HEK293T (cell line): ENCODE measurements at regions not wholly inside any gene's neighbourhood (a gene's known extent, or its start where the extent isn't known, plus 50 kb on each side); places are given as distances from the start of the nearest gene placed in this dataset.
A peak's percentile ranks its signal among the peaks of the same experiment; 100 is the strongest.

Experiments used
- CTCF ChIA-PET: fragments of 350-600 bp; formaldehyde crosslinking; extraction: SDS; loops from one replicate; lab custom pipeline; 2021; ENCODE audit warnings: antibody characterized with exemption, inconsistent platforms; lab: Yijun Ruan, JAX
- POLR2A ChIA-PET: fragments of 350-600 bp; formaldehyde crosslinking; extraction: SDS; loops from one replicate; lab custom pipeline; 2020; ENCODE audit warnings: antibody characterized with exemption, inconsistent platforms; lab: Yijun Ruan, JAX
- DNase-seq: peaks from one replicate; pipeline ENCODE4 v3.0.0; 2012; ENCODE audit warnings: mixed read lengths; ENCODE audit errors: extremely low spot score
- ARNT ChIP-seq: fragments of 450-650 bp; IDR thresholded peaks from 2 replicates; pipeline ENCODE4 v1.6.1; 2017; ENCODE audit warnings: mild to moderate bottlenecking
- BHLHE40 ChIP-seq: fragments of 450-650 bp; IDR thresholded peaks from 2 replicates; pipeline ENCODE4 v1.6.1; 2016; ENCODE audit warnings: mild to moderate bottlenecking, moderate library complexity, borderline replicate concordance
- CTBP1 ChIP-seq: fragments of 450-650 bp; IDR thresholded peaks from 2 replicates; pipeline ENCODE4 v1.6.1; 2016; ENCODE audit warnings: borderline replicate concordance
- ELF4 ChIP-seq: fragments of 450-650 bp; IDR thresholded peaks from 2 replicates; pipeline ENCODE4 v1.6.1; 2017; ENCODE audit warnings: antibody characterized with exemption
- FOXA1 ChIP-seq: fragments of 450-650 bp; IDR thresholded peaks from 2 replicates; pipeline ENCODE4 v1.6.1; 2016; ENCODE audit warnings: mild to moderate bottlenecking
- FOXK2 ChIP-seq: fragments of 450-650 bp; IDR thresholded peaks from 2 replicates; pipeline ENCODE4 v1.6.1; 2016; ENCODE audit warnings: mild to moderate bottlenecking
- FOXM1 ChIP-seq: fragments of 450-650 bp; IDR thresholded peaks from 2 replicates; pipeline ENCODE4 v1.6.1; 2017; ENCODE audit warnings: mild to moderate bottlenecking, borderline replicate concordance
- HDGF ChIP-seq: fragments of 450-650 bp; IDR thresholded peaks from 2 replicates; pipeline ENCODE4 v1.6.1; 2017; ENCODE audit warnings: antibody characterized with exemption, borderline replicate concordance
- L3MBTL2 ChIP-seq: fragments of 450-650 bp; conservative IDR thresholded peaks from 2 replicates; pipeline ENCODE4 v1.6.1; 2016; ENCODE audit warnings: mild to moderate bottlenecking
- LEF1 ChIP-seq: fragments of 450-650 bp; IDR thresholded peaks from 2 replicates; pipeline ENCODE4 v1.6.1; 2017; ENCODE audit warnings: mild to moderate bottlenecking, borderline replicate concordance
- NFRKB ChIP-seq: fragments of 450-650 bp; IDR thresholded peaks from 2 replicates; pipeline ENCODE4 v1.6.1; 2016; ENCODE audit warnings: mild to moderate bottlenecking, moderate library complexity
- SP1 ChIP-seq: fragments of 450-650 bp; IDR thresholded peaks from 2 replicates; pipeline ENCODE4 v1.6.1; 2017
- SUZ12 ChIP-seq: fragments of 450-650 bp; IDR thresholded peaks from 2 replicates; pipeline ENCODE4 v1.6.1; 2016; ENCODE audit warnings: mild to moderate bottlenecking
- TARDBP ChIP-seq: fragments of 450-650 bp; IDR thresholded peaks from 2 replicates; pipeline ENCODE4 v1.6.1; 2016
- ZNF384 ChIP-seq: fragments of 450-650 bp; IDR thresholded peaks from 2 replicates; pipeline ENCODE4 v1.6.1; 2016
- TF ChIP-seq, protein P1 (sequence below): fragments of 450-650 bp; IDR thresholded peaks from 2 replicates; pipeline ENCODE4 v1.6.1; 2016

DNA sequence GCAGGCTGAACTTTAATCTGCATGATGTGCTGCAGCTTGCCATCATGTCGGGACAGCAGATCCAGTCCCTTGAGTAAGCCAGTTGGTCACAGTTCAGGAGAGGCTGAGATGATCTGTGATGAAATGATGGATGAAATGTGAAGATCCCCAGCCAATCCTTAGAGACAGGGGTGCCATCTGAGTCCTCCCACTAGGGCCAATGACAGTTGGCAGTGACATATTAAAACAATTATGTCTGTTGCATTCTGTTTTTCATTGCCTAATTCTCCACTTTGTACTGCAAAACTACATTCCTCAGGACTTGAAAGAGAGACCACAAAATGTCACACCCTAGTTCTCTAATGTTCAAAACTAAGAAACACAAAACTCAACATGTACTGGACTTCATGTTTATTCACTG lies 66.3 kb upstream of the CAV2 start:
- no peak for TF ChIP-seq FOXM1
- TF ChIP-seq TARDBP, result no peak
- no peak for TF ChIP-seq SP1
- TF ChIP-seq L3MBTL2, result no peak
- no peak for TF ChIP-seq SUZ12
- TF ChIP-seq CTBP1, result no peak
- TF ChIP-seq, protein P1, sequence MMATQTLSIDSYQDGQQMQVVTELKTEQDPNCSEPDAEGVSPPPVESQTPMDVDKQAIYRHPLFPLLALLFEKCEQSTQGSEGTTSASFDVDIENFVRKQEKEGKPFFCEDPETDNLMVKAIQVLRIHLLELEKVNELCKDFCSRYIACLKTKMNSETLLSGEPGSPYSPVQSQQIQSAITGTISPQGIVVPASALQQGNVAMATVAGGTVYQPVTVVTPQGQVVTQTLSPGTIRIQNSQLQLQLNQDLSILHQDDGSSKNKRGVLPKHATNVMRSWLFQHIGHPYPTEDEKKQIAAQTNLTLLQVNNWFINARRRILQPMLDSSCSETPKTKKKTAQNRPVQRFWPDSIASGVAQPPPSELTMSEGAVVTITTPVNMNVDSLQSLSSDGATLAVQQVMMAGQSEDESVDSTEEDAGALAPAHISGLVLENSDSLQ, result no peak
- TF ChIP-seq FOXA1, result no peak
- no peak for TF ChIP-seq HDGF
- no peak for TF ChIP-seq ARNT
- TF ChIP-seq FOXK2, result no peak

DNA sequence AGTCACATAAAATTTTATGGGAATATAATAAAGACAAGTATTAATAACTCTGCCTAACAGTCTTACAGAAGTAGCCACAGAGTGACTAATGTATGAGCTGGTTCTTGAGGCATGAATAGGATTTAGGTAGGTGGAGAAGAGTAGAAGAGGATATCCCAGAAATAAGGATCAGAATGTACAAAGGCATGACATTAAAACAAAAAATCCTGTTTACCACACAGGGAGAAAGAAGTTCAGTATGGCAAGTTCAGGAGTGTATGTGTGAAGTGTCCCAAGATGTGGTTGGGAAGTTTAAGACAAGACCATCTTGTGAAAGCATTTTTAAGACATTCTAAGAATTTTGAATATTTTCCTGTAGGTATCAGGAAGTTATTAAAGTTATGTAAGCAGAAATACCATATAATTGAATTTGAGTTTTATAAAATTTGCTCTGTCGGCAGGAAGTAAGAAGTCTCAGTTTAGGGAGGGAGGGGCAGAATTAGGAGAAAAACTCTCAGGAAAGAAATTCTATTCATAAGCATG lies 64.7 kb upstream of the CAV2 start:
- ChIA-PET CTCF (no interaction called here), POLR2A (no interaction called here)
- no peak for DNase-seq
- TF ChIP-seq ARNT (no peak), ZNF384 (no peak), SUZ12 (no peak), TARDBP (no peak), LEF1 (no peak), HDGF (no peak), SP1 (no peak), ELF4 (no peak), BHLHE40 (no peak), CTBP1 (no peak), NFRKB (no peak), FOXM1 (no peak)
- TF ChIP-seq, protein P1, result no peak

More for the DNA sequence above, 66.3 kb upstream of the CAV2 start:
- ChIA-PET POLR2A (interaction anchor here (1.3 kb wide), 1 partner anchor 93 kb away, joined by 3 read pairs; no protein-coding TSS in a partner anchor), CTCF (no interaction called here)
- DNase-seq, result no peak

GRCh38 chr7:116436305-116436826 lies 63.2 kb upstream of the CAV2 start:
- no peak for DNase-seq
- ChIA-PET POLR2A (no interaction called here), CTCF (no interaction called here)
- TF ChIP-seq FOXK2 (no peak), TARDBP (no peak), FOXA1 (no peak), SP1 (no peak), ARNT (no peak), CTBP1 (no peak), NFRKB (no peak), FOXM1 (no peak), ZNF384 (no peak), ELF4 (no peak)
- TF ChIP-seq, protein P1, result no peak

DNA sequence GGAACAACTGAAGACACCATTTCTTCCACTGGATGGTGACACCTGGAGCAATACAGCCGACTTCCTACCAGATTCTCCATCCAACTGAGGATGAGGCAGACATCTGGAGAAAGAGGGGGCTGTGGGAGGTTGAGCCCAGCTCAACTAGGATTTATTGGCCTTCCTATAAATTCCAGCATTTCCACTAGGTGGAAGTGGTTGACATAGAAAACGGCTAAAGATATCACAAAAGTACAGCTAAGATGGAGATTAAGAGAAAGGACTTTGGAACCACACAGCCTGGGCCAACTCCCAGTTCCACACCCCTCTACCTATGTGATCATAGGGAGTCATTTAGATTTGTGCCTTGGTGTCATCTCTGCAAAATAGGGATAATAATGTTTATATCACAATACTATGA lies 61.3 kb upstream of the CAV2 start:
- TF ChIP-seq TARDBP, result no peak
- no peak for TF ChIP-seq ARNT
- TF ChIP-seq ZNF384, result no peak
- TF ChIP-seq, protein P1, result no peak
- TF ChIP-seq FOXA1, result no peak
- no peak for TF ChIP-seq SUZ12
- no peak for TF ChIP-seq BHLHE40
- TF ChIP-seq NFRKB, result no peak
- TF ChIP-seq L3MBTL2, result no peak
- TF ChIP-seq LEF1, result no peak
- TF ChIP-seq HDGF, result no peak
- no peak for TF ChIP-seq FOXK2
- TF ChIP-seq CTBP1, result no peak
- no peak for TF ChIP-seq SP1
- no peak for TF ChIP-seq FOXM1
- no peak for TF ChIP-seq ELF4
- CTCF ChIA-PET, result no interaction called here
- POLR2A ChIA-PET, result interaction anchor here (1.1 kb wide), 1 partner anchor 88 kb away, joined by 3 read pairs; no protein-coding TSS in a partner anchor
- DNase-seq, result peak; percentile 11

- ChIA-PET CTCF (no interaction called here), POLR2A (no interaction called here)
- DNase-seq, result no peak
- TF ChIP-seq FOXM1 (no peak), HDGF (no peak), NFRKB (no peak), L3MBTL2 (no peak)
- TF ChIP-seq, protein P1, result no peak
These were observed 60.5 kb upstream of the CAV2 start for GRCh38 chr7:116439005-116439404.
